ENCODE measurements at regions not wholly inside any gene's neighbourhood (a gene's known extent, or its start where the extent isn't known, plus 50 kb on each side); places are given as distances from the start of the nearest gene placed in this dataset.

- no peak for DNase-seq
Measured at GRCh38 chr14:98555440-98555839, 716.6 kb downstream of the BCL11B start.

- DNase-seq = no peak
Measured at GRCh38 chr14:98564006-98564405, 708.0 kb downstream of the BCL11B start.

DNA sequence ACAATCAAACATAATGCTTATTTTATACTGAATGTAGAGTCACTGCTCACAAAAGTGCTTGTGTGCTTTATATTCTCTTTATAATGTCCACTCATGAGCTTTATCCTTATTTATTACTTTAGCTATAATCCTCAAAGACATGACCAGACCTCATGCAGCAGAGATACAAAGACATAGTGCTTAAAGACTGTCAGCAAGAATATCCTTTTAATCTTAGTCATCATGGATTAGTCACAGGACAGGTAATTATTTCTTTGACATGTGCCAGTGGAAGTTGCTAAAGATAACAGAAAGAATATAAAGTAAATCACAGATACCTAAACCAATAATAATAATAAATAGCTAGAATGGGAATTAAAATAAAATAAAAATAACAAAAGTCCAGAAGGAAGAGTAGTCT is 707.5 kb downstream of the BCL11B start:
- no peak for DNase-seq

DNA sequence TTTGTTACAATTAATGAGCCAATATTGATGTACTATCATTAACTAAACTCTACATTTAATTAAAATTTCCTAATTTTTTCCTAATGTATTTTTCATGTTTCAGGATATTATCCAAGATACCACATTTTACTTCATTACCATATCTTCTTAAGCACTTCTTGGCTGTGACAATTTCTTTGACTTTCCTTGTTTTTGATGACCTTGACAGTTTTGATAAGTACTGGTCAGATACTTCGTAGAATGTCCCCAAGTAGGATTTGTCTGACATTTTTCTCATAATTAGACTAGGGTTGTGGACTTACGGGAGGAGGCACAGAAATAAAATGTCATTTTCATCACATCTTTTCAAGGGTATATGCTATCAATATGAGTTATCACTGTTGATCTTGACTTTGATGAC is 700.9 kb downstream of the BCL11B start:
- DNase-seq = no peak

DNA sequence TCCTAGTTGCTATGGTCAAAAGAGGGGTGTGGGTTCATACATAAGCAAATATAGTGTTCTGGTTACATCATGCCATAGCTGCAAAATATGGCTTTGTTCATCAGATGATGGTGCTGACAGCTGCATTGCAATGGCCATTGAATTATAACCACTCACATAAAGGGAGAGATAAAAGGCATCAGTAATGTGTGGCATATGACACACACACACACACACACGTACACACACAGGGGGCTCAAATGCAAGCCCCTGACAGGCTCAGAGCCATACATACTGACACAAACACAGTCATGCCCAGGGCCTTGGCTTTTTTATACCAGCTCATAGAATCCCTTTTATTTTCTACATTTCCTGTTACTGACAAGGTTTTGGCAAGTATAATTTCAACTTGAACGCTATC is 698.9 kb downstream of the BCL11B start:
- DNase-seq = no peak

- DNase-seq = no peak
Measured at GRCh38 chr14:98576463-98576862, 695.5 kb downstream of the BCL11B start.

GRCh38 chr14:98578204-98578603 is 693.8 kb downstream of the BCL11B start:
- DNase-seq = no peak

- no peak for DNase-seq
Measured at GRCh38 chr14:98579140-98579539, 692.9 kb downstream of the BCL11B start.

DNA sequence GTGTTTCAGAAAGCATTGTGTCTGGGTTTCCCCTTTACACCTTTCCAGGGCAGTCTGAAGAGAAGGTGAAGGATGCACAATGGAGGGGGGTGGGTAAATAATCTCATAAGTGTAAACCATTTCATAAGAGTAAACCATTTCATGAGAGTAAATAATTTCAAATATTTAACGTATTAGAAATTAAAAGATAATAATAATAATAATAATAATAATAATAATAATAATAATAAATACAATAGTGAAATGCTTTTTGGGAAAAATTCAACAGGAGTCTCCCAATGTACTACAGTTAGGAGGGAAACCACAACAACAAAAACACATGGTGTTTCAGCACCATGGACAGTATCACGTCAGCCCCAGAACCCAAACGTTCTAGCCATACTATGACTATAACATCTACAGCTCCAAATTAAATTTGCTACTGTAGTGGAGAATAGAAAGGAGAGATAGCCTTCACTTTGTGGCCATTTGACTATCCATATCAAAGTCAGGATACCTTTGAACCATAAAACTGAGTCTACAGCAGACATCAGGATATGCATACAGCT is 691.8 kb downstream of the BCL11B start:
- DNase-seq = no peak

- DNase-seq = no peak
Measured at GRCh38 chr14:98582276-98582675, 689.7 kb downstream of the BCL11B start.

DNA sequence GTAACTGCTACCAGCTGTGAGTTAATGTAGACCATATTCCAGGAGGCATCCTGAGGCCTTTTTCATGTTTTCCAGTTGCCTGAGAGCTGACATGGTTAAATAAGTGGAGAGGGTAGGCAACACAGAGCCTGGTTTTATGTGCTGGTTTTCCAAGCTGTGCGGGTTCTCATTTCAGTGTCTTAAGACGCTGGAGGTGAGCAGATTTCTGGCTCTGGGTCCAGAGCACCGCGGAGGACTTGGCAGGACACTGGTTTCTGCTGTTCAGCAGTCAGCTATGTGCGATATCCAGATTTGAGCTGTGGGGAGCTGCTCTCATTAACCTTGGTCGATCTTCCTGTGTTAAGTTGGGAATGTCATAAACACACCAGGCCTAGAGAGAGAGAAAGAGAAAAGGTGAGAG is 680.8 kb downstream of the BCL11B start:
- no peak for DNase-seq

GRCh38 chr14:98592611-98593170 is 679.3 kb downstream of the BCL11B start:
- DNase-seq = no peak

GRCh38 chr14:98593361-98593761 is 678.6 kb downstream of the BCL11B start:
- no peak for DNase-seq

- no peak for DNase-seq
Measured at GRCh38 chr14:98594156-98594555, 677.8 kb downstream of the BCL11B start.

GRCh38 chr14:98598576-98598975 is 673.4 kb downstream of the BCL11B start:
- no peak for DNase-seq

GRCh38 chr14:98599082-98599481 is 672.9 kb downstream of the BCL11B start:
- DNase-seq = no peak

DNA sequence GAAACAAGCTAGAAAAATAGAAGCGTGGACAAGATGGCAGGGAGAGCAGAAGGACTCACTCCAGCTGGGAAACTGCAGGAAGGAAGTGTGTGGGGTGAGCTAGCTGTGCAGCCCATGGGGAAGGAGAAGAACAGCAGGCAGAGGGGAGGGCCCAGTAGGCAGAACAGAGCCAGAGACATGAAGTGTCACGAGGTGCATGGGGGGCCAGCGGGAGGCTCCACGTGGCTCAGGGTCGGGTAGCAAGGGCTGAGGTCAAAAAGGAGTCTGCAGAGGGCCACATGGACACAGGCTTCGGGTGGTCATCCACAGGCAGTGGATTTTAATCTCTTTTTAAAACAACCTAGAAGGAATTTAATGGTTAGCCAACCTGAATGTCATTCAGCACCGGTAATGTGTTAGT is 669.0 kb downstream of the BCL11B start:
- no peak for DNase-seq

GRCh38 chr14:98605043-98605442 is 667.0 kb downstream of the BCL11B start:
- DNase-seq = no peak

GRCh38 chr14:98606041-98606640 is 665.9 kb downstream of the BCL11B start:
- DNase-seq = no peak

GRCh38 chr14:98606816-98607215 is 665.2 kb downstream of the BCL11B start:
- no peak for DNase-seq

GRCh38 chr14:98607341-98607910 is 664.6 kb downstream of the BCL11B start:
- no peak for DNase-seq

DNA sequence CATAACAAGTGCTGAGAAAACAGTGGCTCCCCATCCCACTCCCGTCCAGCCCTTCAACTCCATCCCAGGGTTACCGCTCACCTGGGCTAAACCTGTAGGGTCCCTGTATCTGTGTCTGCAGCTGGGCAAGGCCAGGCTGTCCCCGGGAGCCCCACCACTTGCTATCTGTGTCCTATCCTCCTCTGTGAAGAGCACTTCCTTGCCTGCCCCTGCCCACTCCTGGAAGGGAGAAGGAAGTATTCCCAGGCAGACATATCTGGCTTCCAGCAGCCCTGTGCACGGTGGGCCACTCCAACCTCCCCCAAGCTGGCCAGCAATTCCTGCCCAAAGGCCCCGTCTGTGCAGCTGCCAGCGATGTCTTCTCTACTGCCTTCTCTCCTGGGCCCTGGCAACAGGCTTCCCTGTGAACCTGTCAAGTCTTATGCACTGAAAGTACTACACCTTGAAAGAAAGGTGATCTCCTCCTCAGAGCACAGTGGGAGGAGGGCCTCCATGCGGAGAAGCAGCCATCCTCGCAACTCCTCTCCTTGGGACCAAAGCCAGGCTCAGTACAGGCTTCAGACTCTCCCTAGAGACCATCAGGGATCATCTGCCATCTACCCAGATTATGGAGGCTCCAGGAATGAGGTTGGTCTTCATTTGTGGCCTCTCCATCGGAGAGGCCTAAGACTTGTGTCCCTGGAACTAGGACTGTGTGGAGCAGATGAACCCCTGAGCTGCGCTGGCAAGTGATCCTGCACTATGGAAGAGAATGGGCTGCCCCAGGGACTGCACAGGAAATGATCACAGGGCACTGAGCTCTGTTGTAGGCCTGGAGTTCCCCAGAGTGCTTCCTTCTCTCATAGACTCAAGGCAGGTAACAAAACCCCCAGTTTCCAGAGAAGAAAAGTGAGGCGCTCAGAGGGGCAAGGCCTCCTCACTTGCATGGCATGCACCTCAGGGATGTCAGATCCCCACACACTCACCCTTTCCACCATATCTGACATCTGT is 663.6 kb downstream of the BCL11B start:
- no peak for DNase-seq

DNA sequence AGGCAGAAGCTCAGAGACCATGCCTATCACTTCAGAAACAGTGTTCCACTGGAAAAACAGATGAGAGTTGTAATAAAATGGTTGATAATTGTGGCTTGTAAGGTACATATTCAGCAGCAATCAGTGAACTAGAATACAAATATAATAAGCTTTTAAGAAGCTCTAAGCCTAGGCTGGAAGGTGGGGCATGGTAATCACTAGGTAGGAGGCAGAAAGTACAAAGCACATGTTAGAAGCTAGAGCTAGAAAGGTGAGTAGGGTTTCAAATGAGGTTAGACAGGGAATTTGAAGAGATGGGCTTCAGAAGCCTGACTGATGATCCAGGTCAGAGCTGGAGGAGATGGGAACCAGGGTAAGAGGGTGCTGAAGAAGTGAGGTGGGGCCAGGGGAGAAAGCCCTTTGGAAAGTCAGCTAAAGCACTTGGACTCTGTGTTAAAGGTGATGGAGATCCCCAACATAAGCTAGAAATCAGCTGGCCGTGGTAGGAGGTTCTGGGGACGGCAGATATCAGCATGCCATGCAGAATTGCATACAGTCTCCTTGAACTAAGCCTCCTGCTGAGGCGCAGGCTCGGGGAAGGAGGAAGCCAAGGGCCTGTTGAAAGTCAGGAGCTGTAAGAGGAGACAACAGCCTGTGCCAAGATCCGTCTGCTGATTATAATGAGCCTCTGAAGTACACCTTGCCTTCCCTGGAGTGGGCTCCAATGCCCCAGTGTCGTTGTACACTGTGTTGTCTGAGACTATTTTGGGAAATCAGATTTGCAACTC is 659.4 kb downstream of the BCL11B start:
- no peak for DNase-seq

Measured in COR-L47 (cell line).